ENCODE measurements at regions not wholly inside any gene's neighbourhood (a gene's known extent, or its start where the extent isn't known, plus 50 kb on each side); places are given as distances from the start of the nearest gene placed in this dataset.

DNA sequence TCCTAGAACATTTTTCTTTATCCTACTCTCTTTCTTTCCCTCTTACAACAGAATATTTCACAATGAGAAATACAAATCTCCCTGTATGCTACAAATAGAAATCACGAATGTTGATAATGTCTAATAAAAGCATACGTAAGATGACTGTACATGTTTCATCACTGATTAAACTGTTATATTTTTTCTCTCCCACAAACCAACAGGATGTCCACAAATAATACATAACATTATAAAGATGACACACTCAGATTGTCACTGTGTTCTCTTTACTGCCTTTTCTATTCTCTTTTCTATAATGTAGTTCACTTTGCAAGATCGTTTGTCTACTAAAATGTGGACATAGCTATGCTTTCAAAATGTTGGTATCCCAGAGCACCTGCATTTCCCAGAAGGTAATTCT lies 90.7 kb upstream of the PARP8 start (continued):
- TF ChIP-seq, protein P1, sequence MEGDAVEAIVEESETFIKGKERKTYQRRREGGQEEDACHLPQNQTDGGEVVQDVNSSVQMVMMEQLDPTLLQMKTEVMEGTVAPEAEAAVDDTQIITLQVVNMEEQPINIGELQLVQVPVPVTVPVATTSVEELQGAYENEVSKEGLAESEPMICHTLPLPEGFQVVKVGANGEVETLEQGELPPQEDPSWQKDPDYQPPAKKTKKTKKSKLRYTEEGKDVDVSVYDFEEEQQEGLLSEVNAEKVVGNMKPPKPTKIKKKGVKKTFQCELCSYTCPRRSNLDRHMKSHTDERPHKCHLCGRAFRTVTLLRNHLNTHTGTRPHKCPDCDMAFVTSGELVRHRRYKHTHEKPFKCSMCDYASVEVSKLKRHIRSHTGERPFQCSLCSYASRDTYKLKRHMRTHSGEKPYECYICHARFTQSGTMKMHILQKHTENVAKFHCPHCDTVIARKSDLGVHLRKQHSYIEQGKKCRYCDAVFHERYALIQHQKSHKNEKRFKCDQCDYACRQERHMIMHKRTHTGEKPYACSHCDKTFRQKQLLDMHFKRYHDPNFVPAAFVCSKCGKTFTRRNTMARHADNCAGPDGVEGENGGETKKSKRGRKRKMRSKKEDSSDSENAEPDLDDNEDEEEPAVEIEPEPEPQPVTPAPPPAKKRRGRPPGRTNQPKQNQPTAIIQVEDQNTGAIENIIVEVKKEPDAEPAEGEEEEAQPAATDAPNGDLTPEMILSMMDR (conservative IDR thresholded peaks at IDR 0.05; ENCODE audit: low read depth in 2 of 2): no peak
- TF ChIP-seq ZNF114 (CRISPR knock-in tag; IDR thresholded peaks at IDR 0.05) (no peak), ZNF331 (CRISPR knock-in tag; IDR thresholded peaks at IDR 0.05; ENCODE audit: low read depth) (no peak)
- TF ChIP-seq, protein P2, sequence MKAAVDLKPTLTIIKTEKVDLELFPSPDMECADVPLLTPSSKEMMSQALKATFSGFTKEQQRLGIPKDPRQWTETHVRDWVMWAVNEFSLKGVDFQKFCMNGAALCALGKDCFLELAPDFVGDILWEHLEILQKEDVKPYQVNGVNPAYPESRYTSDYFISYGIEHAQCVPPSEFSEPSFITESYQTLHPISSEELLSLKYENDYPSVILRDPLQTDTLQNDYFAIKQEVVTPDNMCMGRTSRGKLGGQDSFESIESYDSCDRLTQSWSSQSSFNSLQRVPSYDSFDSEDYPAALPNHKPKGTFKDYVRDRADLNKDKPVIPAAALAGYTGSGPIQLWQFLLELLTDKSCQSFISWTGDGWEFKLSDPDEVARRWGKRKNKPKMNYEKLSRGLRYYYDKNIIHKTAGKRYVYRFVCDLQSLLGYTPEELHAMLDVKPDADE (IDR thresholded peaks at IDR 0.05): no peak

DNA sequence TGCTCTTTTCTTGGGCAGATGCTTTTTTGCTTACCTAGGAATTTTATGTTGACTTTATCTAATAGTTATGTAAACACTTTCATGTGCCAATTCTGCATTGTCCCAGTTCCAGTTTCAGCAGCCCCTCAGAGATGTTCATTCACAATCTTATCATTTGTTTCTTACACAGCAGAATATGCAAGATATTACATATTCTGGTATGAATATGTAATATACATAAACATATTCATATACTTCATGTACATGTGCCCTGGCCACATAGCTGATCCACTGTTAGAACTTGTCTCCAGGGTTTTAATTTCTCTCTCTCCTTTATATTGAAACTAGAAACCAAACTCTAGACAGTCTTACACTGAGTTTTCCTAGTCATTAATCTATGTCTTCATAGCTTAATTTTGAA lies 90.2 kb upstream of the PARP8 start:
- H2AFZ ChIP-seq: peak overlapping the region; percentile 49; the same call in 1 of the 2 replicates
- no peak for ATAC-seq
- H3K79me2 ChIP-seq (replicated peaks; ENCODE audit: insufficient read depth): no peaks in the 10 kb centered on the region
- no peaks in the 10 kb centered on the region for H3K9me3 Mint-ChIP-seq
- H3K36me3 Mint-ChIP-seq (ENCODE audit: low read depth): no peaks in the 10 kb centered on the region
- no peak overlapping the region for H3K27ac ChIP-seq (ENCODE audit: low read depth)
- H3K4me2 ChIP-seq: no peak overlapping the region
- H3K4me1 ChIP-seq (ENCODE audit: insufficient read depth): no peaks in the 10 kb centered on the region
- H3K4me1 Mint-ChIP-seq: no peaks in the 10 kb centered on the region
- no peaks in the 10 kb centered on the region for H4K20me1 ChIP-seq (replicated peaks; ENCODE audit: insufficient read depth)
- no peak overlapping the region for H3K4me3 ChIP-seq
- H3K4me3 Mint-ChIP-seq: no peak overlapping the region
- DNase-seq (ENCODE audit: low spot score): no peak
- H3F3A ChIP-seq (replicated peaks; ENCODE audit: low read depth): no peaks in the 10 kb centered on the region
- H3K27ac Mint-ChIP-seq: no peak overlapping the region
- no peaks in the 10 kb centered on the region for H3K36me3 ChIP-seq (ENCODE audit: insufficient read depth)
- no peaks in the 10 kb centered on the region for H3K27me3 Mint-ChIP-seq (ENCODE audit: insufficient read depth, low read depth, poor library complexity)
- no peaks in the 10 kb centered on the region for H3K27me3 ChIP-seq (ENCODE audit: insufficient read depth)
- no peaks in the 10 kb centered on the region for H3K9me2 ChIP-seq (ENCODE audit: insufficient read depth)
- TF ChIP-seq JUNB (IDR thresholded peaks at IDR 0.05; ENCODE audit: unreplicated experiment) (no peak), POLR2AphosphoS5 (IDR thresholded peaks at IDR 0.05; ENCODE audit: low read depth) (no peak), ZNF331 (CRISPR knock-in tag; IDR thresholded peaks at IDR 0.05; ENCODE audit: low read depth) (no peak), CREB1 (CRISPR knock-in tag; IDR thresholded peaks at IDR 0.05; ENCODE audit: low read depth) (no peak), EZH2 (IDR thresholded peaks at IDR 0.05; ENCODE audit: low read depth, unreplicated experiment) (no peak), EZH2phosphoT487 (IDR thresholded peaks at IDR 0.05; ENCODE audit: unreplicated experiment) (no peak), ZNF114 (CRISPR knock-in tag; IDR thresholded peaks at IDR 0.05) (no peak), NANOG (IDR thresholded peaks at IDR 0.05; ENCODE audit: borderline replicate concordance) (no peak)
- TF ChIP-seq, protein P3, sequence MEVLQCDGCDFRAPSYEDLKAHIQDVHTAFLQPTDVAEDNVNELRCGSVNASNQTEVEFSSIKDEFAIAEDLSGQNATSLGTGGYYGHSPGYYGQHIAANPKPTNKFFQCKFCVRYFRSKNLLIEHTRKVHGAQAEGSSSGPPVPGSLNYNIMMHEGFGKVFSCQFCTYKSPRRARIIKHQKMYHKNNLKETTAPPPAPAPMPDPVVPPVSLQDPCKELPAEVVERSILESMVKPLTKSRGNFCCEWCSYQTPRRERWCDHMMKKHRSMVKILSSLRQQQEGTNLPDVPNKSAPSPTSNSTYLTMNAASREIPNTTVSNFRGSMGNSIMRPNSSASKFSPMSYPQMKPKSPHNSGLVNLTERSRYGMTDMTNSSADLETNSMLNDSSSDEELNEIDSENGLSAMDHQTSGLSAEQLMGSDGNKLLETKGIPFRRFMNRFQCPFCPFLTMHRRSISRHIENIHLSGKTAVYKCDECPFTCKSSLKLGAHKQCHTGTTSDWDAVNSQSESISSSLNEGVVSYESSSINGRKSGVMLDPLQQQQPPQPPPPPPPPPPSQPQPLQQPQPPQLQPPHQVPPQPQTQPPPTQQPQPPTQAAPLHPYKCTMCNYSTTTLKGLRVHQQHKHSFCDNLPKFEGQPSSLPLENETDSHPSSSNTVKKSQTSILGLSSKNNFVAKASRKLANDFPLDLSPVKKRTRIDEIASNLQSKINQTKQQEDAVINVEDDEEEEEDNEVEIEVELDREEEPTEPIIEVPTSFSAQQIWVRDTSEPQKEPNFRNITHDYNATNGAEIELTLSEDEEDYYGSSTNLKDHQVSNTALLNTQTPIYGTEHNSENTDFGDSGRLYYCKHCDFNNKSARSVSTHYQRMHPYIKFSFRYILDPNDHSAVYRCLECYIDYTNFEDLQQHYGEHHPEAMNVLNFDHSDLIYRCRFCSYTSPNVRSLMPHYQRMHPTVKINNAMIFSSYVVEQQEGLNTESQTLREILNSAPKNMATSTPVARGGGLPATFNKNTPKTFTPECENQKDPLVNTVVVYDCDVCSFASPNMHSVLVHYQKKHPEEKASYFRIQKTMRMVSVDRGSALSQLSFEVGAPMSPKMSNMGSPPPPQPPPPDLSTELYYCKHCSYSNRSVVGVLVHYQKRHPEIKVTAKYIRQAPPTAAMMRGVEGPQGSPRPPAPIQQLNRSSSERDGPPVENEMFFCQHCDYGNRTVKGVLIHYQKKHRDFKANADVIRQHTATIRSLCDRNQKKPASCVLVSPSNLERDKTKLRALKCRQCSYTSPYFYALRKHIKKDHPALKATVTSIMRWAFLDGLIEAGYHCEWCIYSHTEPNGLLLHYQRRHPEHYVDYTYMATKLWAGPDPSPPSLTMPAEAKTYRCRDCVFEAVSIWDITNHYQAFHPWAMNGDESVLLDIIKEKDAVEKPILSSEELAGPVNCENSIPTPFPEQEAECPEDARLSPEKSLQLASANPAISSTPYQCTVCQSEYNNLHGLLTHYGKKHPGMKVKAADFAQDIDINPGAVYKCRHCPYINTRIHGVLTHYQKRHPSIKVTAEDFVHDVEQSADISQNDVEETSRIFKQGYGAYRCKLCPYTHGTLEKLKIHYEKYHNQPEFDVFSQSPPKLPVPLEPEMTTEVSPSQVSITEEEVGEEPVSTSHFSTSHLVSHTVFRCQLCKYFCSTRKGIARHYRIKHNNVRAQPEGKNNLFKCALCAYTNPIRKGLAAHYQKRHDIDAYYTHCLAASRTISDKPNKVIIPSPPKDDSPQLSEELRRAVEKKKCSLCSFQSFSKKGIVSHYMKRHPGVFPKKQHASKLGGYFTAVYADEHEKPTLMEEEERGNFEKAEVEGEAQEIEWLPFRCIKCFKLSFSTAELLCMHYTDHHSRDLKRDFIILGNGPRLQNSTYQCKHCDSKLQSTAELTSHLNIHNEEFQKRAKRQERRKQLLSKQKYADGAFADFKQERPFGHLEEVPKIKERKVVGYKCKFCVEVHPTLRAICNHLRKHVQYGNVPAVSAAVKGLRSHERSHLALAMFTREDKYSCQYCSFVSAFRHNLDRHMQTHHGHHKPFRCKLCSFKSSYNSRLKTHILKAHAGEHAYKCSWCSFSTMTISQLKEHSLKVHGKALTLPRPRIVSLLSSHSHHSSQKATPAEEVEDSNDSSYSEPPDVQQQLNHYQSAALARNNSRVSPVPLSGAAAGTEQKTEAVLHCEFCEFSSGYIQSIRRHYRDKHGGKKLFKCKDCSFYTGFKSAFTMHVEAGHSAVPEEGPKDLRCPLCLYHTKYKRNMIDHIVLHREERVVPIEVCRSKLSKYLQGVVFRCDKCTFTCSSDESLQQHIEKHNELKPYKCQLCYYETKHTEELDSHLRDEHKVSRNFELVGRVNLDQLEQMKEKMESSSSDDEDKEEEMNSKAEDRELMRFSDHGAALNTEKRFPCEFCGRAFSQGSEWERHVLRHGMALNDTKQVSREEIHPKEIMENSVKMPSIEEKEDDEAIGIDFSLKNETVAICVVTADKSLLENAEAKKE (CRISPR knock-in tag; IDR thresholded peaks at IDR 0.05): no peak
- TF ChIP-seq, protein P2 (IDR thresholded peaks at IDR 0.05): no peak
- TF ChIP-seq, protein P4, sequence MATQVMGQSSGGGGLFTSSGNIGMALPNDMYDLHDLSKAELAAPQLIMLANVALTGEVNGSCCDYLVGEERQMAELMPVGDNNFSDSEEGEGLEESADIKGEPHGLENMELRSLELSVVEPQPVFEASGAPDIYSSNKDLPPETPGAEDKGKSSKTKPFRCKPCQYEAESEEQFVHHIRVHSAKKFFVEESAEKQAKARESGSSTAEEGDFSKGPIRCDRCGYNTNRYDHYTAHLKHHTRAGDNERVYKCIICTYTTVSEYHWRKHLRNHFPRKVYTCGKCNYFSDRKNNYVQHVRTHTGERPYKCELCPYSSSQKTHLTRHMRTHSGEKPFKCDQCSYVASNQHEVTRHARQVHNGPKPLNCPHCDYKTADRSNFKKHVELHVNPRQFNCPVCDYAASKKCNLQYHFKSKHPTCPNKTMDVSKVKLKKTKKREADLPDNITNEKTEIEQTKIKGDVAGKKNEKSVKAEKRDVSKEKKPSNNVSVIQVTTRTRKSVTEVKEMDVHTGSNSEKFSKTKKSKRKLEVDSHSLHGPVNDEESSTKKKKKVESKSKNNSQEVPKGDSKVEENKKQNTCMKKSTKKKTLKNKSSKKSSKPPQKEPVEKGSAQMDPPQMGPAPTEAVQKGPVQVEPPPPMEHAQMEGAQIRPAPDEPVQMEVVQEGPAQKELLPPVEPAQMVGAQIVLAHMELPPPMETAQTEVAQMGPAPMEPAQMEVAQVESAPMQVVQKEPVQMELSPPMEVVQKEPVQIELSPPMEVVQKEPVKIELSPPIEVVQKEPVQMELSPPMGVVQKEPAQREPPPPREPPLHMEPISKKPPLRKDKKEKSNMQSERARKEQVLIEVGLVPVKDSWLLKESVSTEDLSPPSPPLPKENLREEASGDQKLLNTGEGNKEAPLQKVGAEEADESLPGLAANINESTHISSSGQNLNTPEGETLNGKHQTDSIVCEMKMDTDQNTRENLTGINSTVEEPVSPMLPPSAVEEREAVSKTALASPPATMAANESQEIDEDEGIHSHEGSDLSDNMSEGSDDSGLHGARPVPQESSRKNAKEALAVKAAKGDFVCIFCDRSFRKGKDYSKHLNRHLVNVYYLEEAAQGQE (IDR thresholded peaks at IDR 0.05; ENCODE audit: unreplicated experiment): no peak
